Thoracic aorta (tissue), 2 donors: ENCODE measurements at regions not wholly inside any gene's neighbourhood (a gene's known extent, or its start where the extent isn't known, plus 50 kb on each side); places are given as distances from the start of the nearest gene placed in this dataset.

Source experiments
- ATAC-seq: fragments of 150-250 bp; one replicate; pipeline ENCODE4 v1.8.0; 2017; ENCODE audit warnings: low read depth; ENCODE audit not compliant: insufficient number of reproducible peaks, low FRiP score
- DNase-seq: peaks from one replicate; pipeline ENCODE4 v3.0.0-alpha.2; 2020; ENCODE audit warnings: low spot score
- H3K27ac ChIP-seq, 2 donors: fragments of 200-600 bp; sonication (generic); 1 replicate in 1 of 2; 2 replicates in 1 of 2; pipeline ENCODE4 v1.5.1; 2016; ENCODE audit warnings: mild to moderate bottlenecking in 2 of 2, moderate library complexity in 2 of 2
- H3K27me3 ChIP-seq: fragments of 200-600 bp; sonication (generic); replicated peaks from 2 replicates; pipeline ENCODE4 v1.6.0; 2016; ENCODE audit warnings: mild to moderate bottlenecking; ENCODE audit not compliant: insufficient read depth
- H3K36me3 ChIP-seq: fragments of 200-600 bp; sonication (generic); one replicate; pipeline ENCODE4 v1.5.1; 2016
- H3K4me1 ChIP-seq, 2 donors: fragments of 200-600 bp; sonication (generic); 1 replicate in 1 of 2; 2 replicates in 1 of 2; pipeline versions ENCODE4 v1.5.1 to v1.6.0; 2016; ENCODE audit warnings: low read depth in 2 of 2, mild to moderate bottlenecking in 1 of 2; ENCODE audit not compliant: control insufficient read depth in 1 of 2
- H3K4me3 ChIP-seq: fragments of 200-600 bp; sonication (generic); 2 replicates; pipeline ENCODE4 v1.5.1; 2016; ENCODE audit warnings: mild to moderate bottlenecking
- H3K9me3 ChIP-seq: fragments of 200-600 bp; sonication (generic); 2 replicates; pipeline ENCODE4 v1.5.1; 2016
- CTCF ChIP-seq: fragments of 200-600 bp; sonication (generic); IDR thresholded peaks from one replicate; pipeline ENCODE4 v1.5.1; 2019; ENCODE audit warnings: antibody characterized with exemption

DNA sequence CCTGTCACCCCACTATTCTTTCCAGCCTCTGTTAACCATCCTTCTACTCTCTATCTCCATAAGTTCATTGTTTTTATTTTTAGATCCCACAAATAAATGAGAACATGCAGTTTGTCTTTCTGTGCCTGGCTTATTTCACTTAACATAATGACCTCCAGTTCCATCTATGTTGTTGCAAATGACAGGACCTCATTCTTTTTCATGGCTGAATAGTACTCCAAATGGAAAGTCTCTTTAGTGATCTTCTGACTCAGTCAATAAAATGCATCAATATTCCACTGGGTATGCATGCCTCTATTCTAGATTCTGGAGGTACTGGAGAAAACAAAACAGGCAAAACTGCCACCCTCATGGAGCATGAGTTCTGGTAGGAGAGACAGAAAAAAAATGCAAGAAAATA lies 459.0 kb downstream of the XYLT1 start:
- DNase-seq = no peak
- Histone ChIP-seq H3K4me1 (no peaks in the 10 kb centered on the region), H3K27me3 (no peaks in the 10 kb centered on the region), H3K9me3 (no peaks in the 10 kb centered on the region), H3K36me3 (no peaks in the 10 kb centered on the region), H3K4me3 (no peak overlapping the region), H3K27ac (no peak overlapping the region)
- ATAC-seq = no peak
- no peak for TF ChIP-seq CTCF

- H3K4me1 ChIP-seq = no peaks in the 10 kb centered on the region
- no peaks in the 10 kb centered on the region for H3K36me3 ChIP-seq
- no peaks in the 10 kb centered on the region for H3K27me3 ChIP-seq
- no peaks in the 10 kb centered on the region for H3K9me3 ChIP-seq
- TF ChIP-seq CTCF = no peak
- no peak overlapping the region for H3K4me3 ChIP-seq
- no peak for ATAC-seq
- H3K27ac ChIP-seq = no peak overlapping the region
- DNase-seq = no peak
Measured at GRCh38 chr16:17013038-17013437, 457.7 kb downstream of the XYLT1 start.

GRCh38 chr16:17014484-17015121 lies 456.2 kb downstream of the XYLT1 start:
- Histone ChIP-seq H3K4me1 (no peaks in the 10 kb centered on the region), H3K36me3 (no peaks in the 10 kb centered on the region), H3K4me3 (no peak overlapping the region), H3K27ac (no peak overlapping the region), H3K27me3 (no peaks in the 10 kb centered on the region), H3K9me3 (no peaks in the 10 kb centered on the region)
- no peak for DNase-seq
- TF ChIP-seq CTCF = no peak
- no peak for ATAC-seq

- no peak overlapping the region for H3K27ac ChIP-seq
- TF ChIP-seq CTCF = no peak
- H3K4me3 ChIP-seq = no peak overlapping the region
- DNase-seq = no peak
- no peaks in the 10 kb centered on the region for H3K27me3 ChIP-seq
- no peaks in the 10 kb centered on the region for H3K9me3 ChIP-seq
- no peak for ATAC-seq
- no peaks in the 10 kb centered on the region for H3K4me1 ChIP-seq
- H3K36me3 ChIP-seq = no peaks in the 10 kb centered on the region
Measured at GRCh38 chr16:17015702-17016101, 455.1 kb downstream of the XYLT1 start.

DNA sequence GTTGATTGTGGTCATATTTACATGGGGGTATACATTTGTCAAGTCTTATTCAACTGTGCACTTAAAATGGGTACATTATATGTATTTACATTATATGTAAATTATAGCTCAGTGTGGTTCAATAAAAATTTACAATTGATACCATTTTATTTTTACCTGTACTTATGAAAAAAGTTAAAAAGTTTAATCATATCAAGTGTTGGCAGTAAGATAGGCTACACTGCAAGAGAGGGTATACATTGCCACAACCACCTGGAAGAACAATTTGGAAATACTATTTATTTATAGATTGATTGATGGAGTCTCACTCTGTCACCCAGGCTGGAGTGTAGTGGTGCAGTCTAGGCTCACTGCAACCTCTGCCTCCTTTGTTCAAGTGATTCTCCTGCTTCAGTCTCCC lies 453.3 kb downstream of the XYLT1 start:
- no peak for TF ChIP-seq CTCF
- Histone ChIP-seq H3K27me3 (no peaks in the 10 kb centered on the region), H3K4me3 (no peak overlapping the region), H3K4me1 (no peaks in the 10 kb centered on the region), H3K27ac (no peak overlapping the region), H3K9me3 (no peaks in the 10 kb centered on the region), H3K36me3 (no peaks in the 10 kb centered on the region)
- DNase-seq = no peak
- ATAC-seq = no peak
